ENCODE measurements at regions not wholly inside any gene's neighbourhood (a gene's known extent, or its start where the extent isn't known, plus 50 kb on each side); places are given as distances from the start of the nearest gene placed in this dataset.

- Histone ChIP-seq H3K4me3 (no peak overlapping the region), H3K27me3 (ENCODE audit: low read depth) (no peaks in the 10 kb centered on the region), H3K27ac (replicated peaks) (no peak overlapping the region), H3K36me3 (no peaks in the 10 kb centered on the region), H3K4me1 (no peaks in the 10 kb centered on the region), H3K9me3 (replicated peaks) (no peaks in the 10 kb centered on the region)
- intact Hi-C loops (cut with micrococcal nuclease): no loop called here
- no peak for DNase-seq
- TF ChIP-seq CTCF (IDR thresholded peaks at IDR 0.05; ENCODE audit: borderline replicate concordance): no peak
These were observed 106.4 kb downstream of the TUSC7 start for GRCh38 chr3:116815831-116816588.

- Histone ChIP-seq H3K36me3 (no peaks in the 10 kb centered on the region), H3K4me3 (no peak overlapping the region), H3K27me3 (ENCODE audit: low read depth) (no peaks in the 10 kb centered on the region), H3K4me1 (no peaks in the 10 kb centered on the region), H3K9me3 (replicated peaks) (no peaks in the 10 kb centered on the region), H3K27ac (replicated peaks) (no peak overlapping the region)
- no peak for TF ChIP-seq CTCF (IDR thresholded peaks at IDR 0.05; ENCODE audit: borderline replicate concordance)
- intact Hi-C loops (cut with micrococcal nuclease): no loop called here
- no peak for DNase-seq
These were observed 111.8 kb downstream of the TUSC7 start for GRCh38 chr3:116821371-116821770.

GRCh38 chr3:116824208-116824607 lies 114.6 kb downstream of the TUSC7 start:
- no peak overlapping the region for H3K27ac ChIP-seq (replicated peaks)
- H3K4me3 ChIP-seq: no peak overlapping the region
- intact Hi-C loops (cut with micrococcal nuclease): no loop called here
- no peaks in the 10 kb centered on the region for H3K4me1 ChIP-seq
- no peaks in the 10 kb centered on the region for H3K27me3 ChIP-seq (ENCODE audit: low read depth)
- H3K36me3 ChIP-seq: no peaks in the 10 kb centered on the region
- DNase-seq: no peak
- no peaks in the 10 kb centered on the region for H3K9me3 ChIP-seq (replicated peaks)
- TF ChIP-seq CTCF (IDR thresholded peaks at IDR 0.05; ENCODE audit: borderline replicate concordance): no peak

GRCh38 chr3:116833202-116833601 lies 123.6 kb downstream of the TUSC7 start:
- DNase-seq: no peak
- intact Hi-C loops (cut with micrococcal nuclease): no loop called here

GRCh38 chr3:116834816-116835215 lies 125.2 kb downstream of the TUSC7 start:
- TF ChIP-seq CTCF (IDR thresholded peaks at IDR 0.05; ENCODE audit: borderline replicate concordance): no peak
- no peak overlapping the region for H3K4me3 ChIP-seq
- H3K9me3 ChIP-seq (replicated peaks): no peaks in the 10 kb centered on the region
- H3K4me1 ChIP-seq: no peaks in the 10 kb centered on the region
- H3K36me3 ChIP-seq: no peaks in the 10 kb centered on the region
- no peak for DNase-seq
- H3K27ac ChIP-seq (replicated peaks): no peak overlapping the region
- intact Hi-C loops (cut with micrococcal nuclease): no loop called here
- no peaks in the 10 kb centered on the region for H3K27me3 ChIP-seq (ENCODE audit: low read depth)

More at GRCh38 chr3:116833202-116833601, 123.6 kb downstream of the TUSC7 start:
- Histone ChIP-seq H3K4me3 (no peak overlapping the region), H3K9me3 (replicated peaks) (no peaks in the 10 kb centered on the region), H3K27me3 (ENCODE audit: low read depth) (no peaks in the 10 kb centered on the region), H3K4me1 (no peaks in the 10 kb centered on the region), H3K36me3 (no peaks in the 10 kb centered on the region), H3K27ac (replicated peaks) (no peak overlapping the region)
- no peak for TF ChIP-seq CTCF (IDR thresholded peaks at IDR 0.05; ENCODE audit: borderline replicate concordance)
